HepG2 (cell line): ENCODE measurements at regions not wholly inside any gene's neighbourhood (a gene's known extent, or its start where the extent isn't known, plus 50 kb on each side); places are given as distances from the start of the nearest gene placed in this dataset.

Experiments used
- ATAC-seq: fragments of 200-7000 bp; cut with Tn5 transposase; 3 replicates; pipeline ENCODE4 v1.9.1; 2020; ENCODE audit warnings: mild to moderate bottlenecking, moderate library complexity
- BruUV-seq: library from RNA; stranded (reverse); fragments of 400-500 nt; replicated peaks from 2 replicates; lab custom pipeline; 2021; lab: Mats Ljungman, UMichigan
- CTCF ChIA-PET: fragments of 300-600 bp; formaldehyde crosslinking; extraction: SDS; loops from one replicate; lab custom pipeline; 2021; ENCODE audit warnings: low total read pairs, inconsistent platforms, low intra/inter-chr PET ratio; lab: Yijun Ruan, JAX
- POLR2A ChIA-PET: fragments of 350-600 bp; sonication (Branson Sonifier 250); formaldehyde crosslinking; loops from one replicate; lab custom pipeline; 2020; ENCODE audit warnings: antibody characterized with exemption, inconsistent platforms; lab: Yijun Ruan, JAX
- DNase-seq: peaks from one replicate; pipeline ENCODE4 v3.0.0-alpha.2; 2015; ENCODE audit warnings: low spot score
- FAIRE-seq: peaks from 3 replicates; lab custom pipeline; 2011; peaks lifted over from hg19 to GRCh38; lab: Jason Lieb, UNC
- H2AFZ ChIP-seq: one replicate; pipeline ENCODE4 v1.6.1; 2011; ENCODE audit warnings: low read length, inconsistent platforms
- H3K27ac ChIP-seq: fragments of 300-600 bp; 3 replicates; pipeline ENCODE4 v1.8.0; 2011; ENCODE audit warnings: mixed run types, mild to moderate bottlenecking, mixed read lengths, low read length, inconsistent platforms; ENCODE audit not compliant: insufficient read depth; ENCODE audit errors: extremely low read length
- H3K27me3 ChIP-seq, 2 experiments: fragments of 200-600 bp in 1 of 2; 2 replicates in 1 of 2; 3 replicates in 1 of 2; pipeline versions ENCODE4 v1.6.0 to v1.8.0; 2011; ENCODE audit warnings: low read length in 2 of 2, mild to moderate bottlenecking in 2 of 2, moderate library complexity in 2 of 2, inconsistent platforms in 1 of 2; ENCODE audit not compliant: insufficient read depth in 2 of 2, control insufficient read depth in 1 of 2
- H3K36me3 ChIP-seq, 2 experiments: fragments of 200-600 bp in 1 of 2; replicated peaks in 1 of 2; 2 replicates in 1 of 2; 3 replicates in 1 of 2; pipeline versions ENCODE4 v1.5.1 to v1.8.0; 2011; ENCODE audit warnings: low read length in 2 of 2, inconsistent platforms in 1 of 2; ENCODE audit not compliant: insufficient read depth in 2 of 2, control insufficient read depth in 1 of 2
- H3K4me1 ChIP-seq: 2 replicates; pipeline ENCODE4 v1.5.1; 2012; ENCODE audit warnings: low read length, inconsistent platforms; ENCODE audit not compliant: insufficient read depth
- H3K4me2 ChIP-seq: 2 replicates; pipeline ENCODE4 v1.6.0; 2011; ENCODE audit warnings: low read depth, low read length, inconsistent platforms
- H3K4me3 ChIP-seq, 3 experiments: fragments of 200-600 bp in 1 of 3; sonication (generic), shearing (Covaris generic) in 1 of 3; replicated peaks in 1 of 3; 2 replicates each; pipeline ENCODE4 v1.5.1; 2011 to 2016; ENCODE audit warnings: low read length in 3 of 3, inconsistent platforms in 2 of 3, low read depth in 2 of 3, mild to moderate bottlenecking in 2 of 3, control low read depth in 1 of 3, mixed read lengths in 1 of 3; ENCODE audit not compliant: insufficient read depth in 1 of 3
- H3K79me2 ChIP-seq: one replicate; pipeline ENCODE4 v1.6.1; 2011; ENCODE audit warnings: low read length, inconsistent platforms; ENCODE audit not compliant: insufficient read depth
- H3K9ac ChIP-seq: 2 replicates; pipeline ENCODE4 v1.6.0; 2011; ENCODE audit warnings: mild to moderate bottlenecking, low read depth, low read length, inconsistent platforms; ENCODE audit not compliant: insufficient read depth
- H3K9me3 ChIP-seq: 2 replicates; pipeline ENCODE4 v1.5.1; 2012; ENCODE audit warnings: mild to moderate bottlenecking, low read length
- H4K20me1 ChIP-seq: 2 replicates; pipeline ENCODE4 v1.6.0; 2011; ENCODE audit warnings: inconsistent platforms, mild to moderate bottlenecking, low read length, moderate library complexity; ENCODE audit not compliant: insufficient read depth
- ARNTL ChIP-seq: sonication (generic); formaldehyde crosslinking; IDR thresholded peaks from 2 replicates; pipeline ENCODE4 v1.4.0; 2020; ENCODE audit warnings: mild to moderate bottlenecking, missing genetic modification reagents
- EHMT2 ChIP-seq: fragments of 200-600 bp; sonication (generic); IDR thresholded peaks from 2 replicates; pipeline ENCODE4 v1.7.0; 2017; ENCODE audit warnings: antibody characterized with exemption, low read depth, low read length, borderline replicate concordance
- ESRRA ChIP-seq: sonication (generic); formaldehyde crosslinking; IDR thresholded peaks from 2 replicates; pipeline ENCODE4 v1.5.1; 2020; ENCODE audit warnings: mild to moderate bottlenecking, low read depth, missing genetic modification reagents
- HNRNPH1 ChIP-seq: fragments of 200-400 bp; formaldehyde crosslinking; optimal IDR thresholded peaks from 2 replicates; pipeline ENCODE3; 2017; ENCODE audit warnings: mild to moderate bottlenecking, low read depth, low read length
- MAFG ChIP-seq: sonication (generic); formaldehyde crosslinking; IDR thresholded peaks from 2 replicates; pipeline ENCODE4 v1.5.1; 2020; ENCODE audit warnings: mild to moderate bottlenecking, missing genetic modification reagents
- MEF2D ChIP-seq: sonication (generic); formaldehyde crosslinking; IDR thresholded peaks from 2 replicates; pipeline ENCODE4 v1.5.1; 2020; ENCODE audit warnings: mild to moderate bottlenecking, missing genetic modification reagents
- NFIB ChIP-seq: sonication (generic); formaldehyde crosslinking; IDR thresholded peaks from 2 replicates; pipeline ENCODE4 v1.9.0; 2021; ENCODE audit warnings: missing genetic modification reagents, mild to moderate bottlenecking, borderline replicate concordance
- ONECUT2 ChIP-seq: sonication (generic); formaldehyde crosslinking; IDR thresholded peaks from 2 replicates; pipeline ENCODE4 v1.4.0; 2020; ENCODE audit warnings: missing genetic modification reagents
- PREB ChIP-seq: sonication (generic); formaldehyde crosslinking; IDR thresholded peaks from 2 replicates; pipeline ENCODE4 v1.4.0; 2020; ENCODE audit warnings: missing genetic modification reagents
- SUZ12 ChIP-seq: fragments of 150-350 bp; IDR thresholded peaks from 2 replicates; pipeline ENCODE4 v1.6.1; 2014; ENCODE audit warnings: low read depth, low read length
- ZNF142 ChIP-seq: sonication (generic); formaldehyde crosslinking; IDR thresholded peaks from 2 replicates; pipeline ENCODE4 v1.4.0; 2020; ENCODE audit warnings: missing genetic modification reagents
- ZNF563 ChIP-seq: sonication (generic); formaldehyde crosslinking; IDR thresholded peaks from 2 replicates; pipeline ENCODE4 v1.8.0; 2022; ENCODE audit warnings: mild to moderate bottlenecking, moderate library complexity, missing genetic modification reagents
- ZNF746 ChIP-seq: sonication (generic); formaldehyde crosslinking; IDR thresholded peaks from 2 replicates; pipeline ENCODE4 v1.8.0; 2022; ENCODE audit warnings: mild to moderate bottlenecking, missing genetic modification reagents
- ZNF75D ChIP-seq: sonication (generic); formaldehyde crosslinking; IDR thresholded peaks from 2 replicates; pipeline ENCODE4 v1.8.1; 2023; ENCODE audit warnings: missing genetic modification reagents, mild to moderate bottlenecking, borderline replicate concordance
- ZNF775 ChIP-seq: sonication (generic); formaldehyde crosslinking; IDR thresholded peaks from 2 replicates; pipeline ENCODE4 v1.4.0; 2020; ENCODE audit warnings: missing genetic modification reagents, mild to moderate bottlenecking, moderate library complexity, borderline replicate concordance
- ZSCAN22 ChIP-seq: sonication (generic); formaldehyde crosslinking; IDR thresholded peaks from 2 replicates; pipeline ENCODE4 v1.4.0; 2020; ENCODE audit warnings: mild to moderate bottlenecking, missing genetic modification reagents
- WGBS: methylation state at CpG from one replicate; pipeline ENCODE4 v1.1.6; 2017; ENCODE audit warnings: low lambda C conversion rate; 5-methylcytosine and 5-hydroxymethylcytosine counted together
- in situ Hi-C: cut with HindIII; loops from 2 replicates; pipeline ENCODE4 v1.10.0; 2017; ENCODE audit warnings: low pct_unique_long_range_greater_than_20kb; ENCODE audit not compliant: extremely low pct_ligation_motif_present
- intact Hi-C: fragments of 100-400 bp; cut with micrococcal nuclease; formaldehyde crosslinking; loops from one replicate; pipeline ENCODE4 v1.10.0; 2022; ENCODE audit not compliant: unreplicated experiment
- TF ChIP-seq, protein P1 (sequence below): sonication (generic); formaldehyde crosslinking; IDR thresholded peaks from 2 replicates; pipeline ENCODE4 v1.5.0; 2020; ENCODE audit warnings: missing genetic modification reagents

- POLR2A ChIA-PET = no interaction called here
- no peak for FAIRE-seq
Observed at GRCh38 chr10:4623200-4623599, 202.8 kb upstream of the AKR1E2 start.

More at GRCh38 chr10:4623200-4623599, 202.8 kb upstream of the AKR1E2 start:
- Histone ChIP-seq H3K36me3 (no peaks in the 10 kb centered on the region), H2AFZ (peak overlapping the region; percentile 2), H3K79me2 (no peaks in the 10 kb centered on the region), H4K20me1 (no peaks in the 10 kb centered on the region), H3K9ac (no peak overlapping the region), H3K4me2 (no peak overlapping the region), H3K9me3 (peaks cover 9% of the 10 kb centered on the region; the same call in 1 of the 2 replicates)
- no peak for ATAC-seq
- BruUV-seq = no TSS peak
- intact Hi-C loops = no loop called here
- CTCF ChIA-PET = no interaction called here
- TF ChIP-seq ESRRA = no peak
- TF ChIP-seq, protein P1, sequence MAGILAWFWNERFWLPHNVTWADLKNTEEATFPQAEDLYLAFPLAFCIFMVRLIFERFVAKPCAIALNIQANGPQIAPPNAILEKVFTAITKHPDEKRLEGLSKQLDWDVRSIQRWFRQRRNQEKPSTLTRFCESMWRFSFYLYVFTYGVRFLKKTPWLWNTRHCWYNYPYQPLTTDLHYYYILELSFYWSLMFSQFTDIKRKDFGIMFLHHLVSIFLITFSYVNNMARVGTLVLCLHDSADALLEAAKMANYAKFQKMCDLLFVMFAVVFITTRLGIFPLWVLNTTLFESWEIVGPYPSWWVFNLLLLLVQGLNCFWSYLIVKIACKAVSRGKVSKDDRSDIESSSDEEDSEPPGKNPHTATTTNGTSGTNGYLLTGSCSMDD (CRISPR knock-in tag) = no peak
- no peak for TF ChIP-seq PREB (CRISPR knock-in tag)
- TF ChIP-seq ARNTL (CRISPR knock-in tag) = no peak
- TF ChIP-seq ONECUT2 (CRISPR knock-in tag) = no peak
- TF ChIP-seq ZNF142 (CRISPR knock-in tag) = no peak
- TF ChIP-seq EHMT2 = no peak
- TF ChIP-seq MAFG (CRISPR knock-in tag) = no peak
- no peak for TF ChIP-seq ZNF746 (CRISPR knock-in tag)
- TF ChIP-seq ZSCAN22 (CRISPR knock-in tag) = no peak
- TF ChIP-seq SUZ12 = no peak
- TF ChIP-seq ZNF75D (CRISPR knock-in tag) = no peak
- TF ChIP-seq ZNF775 (CRISPR knock-in tag) = no peak
- no peak for TF ChIP-seq ZNF563 (CRISPR knock-in tag)
- no peak for TF ChIP-seq HNRNPH1
- TF ChIP-seq NFIB (CRISPR knock-in tag) = no peak
- TF ChIP-seq MEF2D (CRISPR knock-in tag) = no peak
- TF ChIP-seq, all 625 proteins: peak for 0
- no peak for DNase-seq
- H3K27me3 ChIP-seq = peaks cover 0 to 3% of the 10 kb centered on the region in 2 experiments; a peak in 1 of 5 replicates
- WGBS = 9% methylated on average over 7 of the region's 7 CpGs
- no peak overlapping the region for H3K27ac ChIP-seq
- no peaks in the 10 kb centered on the region for H3K4me1 ChIP-seq
- in situ Hi-C loops = no loop called here
- H3K4me3 ChIP-seq = no peak overlapping the region
